T-helper 1 cell (primary cell): ENCODE measurements at regions not wholly inside any gene's neighbourhood (a gene's known extent, or its start where the extent isn't known, plus 50 kb on each side); places are given as distances from the start of the nearest gene placed in this dataset.

Experiments
- DNase-seq, 5 donors: peaks; one replicate each; pipeline ENCODE4 v3.0.0-alpha.2; 2012 to 2020

DNA sequence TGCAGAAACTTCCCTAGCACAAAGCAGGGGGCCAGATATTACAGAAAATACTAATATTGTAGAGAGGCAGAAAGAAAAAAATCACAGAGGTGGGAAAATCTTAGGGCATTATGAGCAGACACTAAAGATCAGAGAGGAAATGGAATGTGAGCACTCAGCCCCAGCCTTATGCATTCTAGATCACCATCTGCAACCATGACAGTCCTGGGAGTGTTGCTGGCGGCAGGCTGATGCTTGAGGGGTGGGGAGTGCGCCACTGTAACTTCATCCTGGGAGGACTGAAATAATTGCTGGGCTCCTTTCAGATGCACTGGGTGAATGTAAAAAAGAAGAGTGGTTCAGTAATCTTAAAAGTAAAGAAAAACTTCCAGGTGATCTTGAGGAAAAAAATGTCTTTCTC, 427.6 kb upstream of the SEMA6D start:
- DNase-seq, result no peak

DNA sequence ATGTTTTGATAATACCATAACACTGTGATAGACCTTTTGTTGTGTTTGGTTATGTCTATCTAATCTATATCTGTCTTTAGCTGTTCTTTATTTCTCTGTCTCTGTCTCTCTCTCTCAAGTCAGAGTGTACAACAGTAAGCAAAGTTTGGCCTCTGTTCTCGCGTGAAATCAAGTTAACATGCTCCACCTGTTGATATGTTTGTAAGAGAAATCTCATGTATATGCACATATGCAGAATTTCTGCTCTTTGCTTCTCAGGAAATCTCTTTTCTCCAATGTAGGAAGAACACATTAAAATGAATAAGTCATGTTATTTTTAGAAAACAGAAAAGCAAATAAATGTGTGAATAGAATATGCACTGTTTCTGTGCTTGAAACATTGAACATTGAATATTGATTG, 425.5 kb upstream of the SEMA6D start:
- no peak for DNase-seq

DNA sequence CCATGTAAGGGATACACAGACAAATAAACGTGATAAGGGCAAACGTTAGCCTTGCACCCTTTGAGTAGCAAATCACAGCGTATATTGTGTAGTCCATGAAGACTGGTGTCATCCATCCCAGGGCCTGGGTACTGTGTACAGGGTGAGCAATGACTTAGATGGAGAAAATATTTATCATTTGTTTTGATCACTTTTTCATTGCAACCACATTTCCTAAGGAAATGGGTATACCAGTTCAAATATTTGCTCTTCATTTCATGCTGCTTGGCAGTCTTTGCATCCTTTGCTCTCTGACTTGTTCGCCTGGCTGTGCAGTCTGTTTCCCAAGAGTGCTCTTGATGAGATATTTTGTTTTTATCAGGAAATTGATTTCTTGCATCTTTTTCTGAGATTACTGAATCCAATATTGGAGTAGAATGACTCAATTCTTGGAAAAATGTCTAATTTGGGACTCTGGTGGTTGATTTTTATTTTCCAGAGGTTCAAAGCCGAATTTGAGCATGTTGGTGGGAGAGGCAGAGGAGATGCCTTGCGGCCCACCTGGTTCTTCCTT, 424.6 kb upstream of the SEMA6D start:
- DNase-seq, result no peak

DNA sequence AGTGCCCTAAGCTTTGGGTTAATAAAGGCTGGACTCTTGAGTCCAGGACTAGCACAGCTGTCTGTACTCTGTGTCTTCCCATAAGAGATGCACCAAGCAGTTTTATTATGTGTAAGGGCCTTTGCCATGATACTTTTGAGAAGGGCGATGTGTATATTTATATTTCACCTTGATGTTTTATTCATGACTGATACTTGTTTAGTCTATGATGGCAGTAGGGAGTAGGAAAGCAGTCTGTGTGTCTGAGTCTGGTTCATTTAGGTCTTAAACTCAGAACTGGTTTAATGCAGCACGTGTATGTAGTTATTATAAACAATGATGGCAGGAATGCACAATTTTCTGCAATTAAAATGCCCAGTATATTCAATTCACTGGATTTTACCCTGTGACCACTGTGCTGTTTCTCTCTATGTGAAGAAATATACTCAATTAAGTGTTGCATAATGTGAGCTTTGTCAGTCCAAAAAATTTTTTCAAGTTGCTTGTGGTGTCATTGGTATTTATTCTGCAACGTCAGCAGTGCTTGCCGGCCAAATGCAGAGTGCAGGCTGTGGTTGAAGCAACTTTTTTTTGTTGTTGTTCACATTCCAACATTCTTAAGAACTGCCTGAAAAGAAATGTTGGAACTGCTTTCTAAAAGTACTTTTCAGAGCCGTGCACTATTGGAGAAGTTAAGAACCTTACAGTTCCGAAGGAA, 423.7 kb upstream of the SEMA6D start:
- no peak for DNase-seq

DNA sequence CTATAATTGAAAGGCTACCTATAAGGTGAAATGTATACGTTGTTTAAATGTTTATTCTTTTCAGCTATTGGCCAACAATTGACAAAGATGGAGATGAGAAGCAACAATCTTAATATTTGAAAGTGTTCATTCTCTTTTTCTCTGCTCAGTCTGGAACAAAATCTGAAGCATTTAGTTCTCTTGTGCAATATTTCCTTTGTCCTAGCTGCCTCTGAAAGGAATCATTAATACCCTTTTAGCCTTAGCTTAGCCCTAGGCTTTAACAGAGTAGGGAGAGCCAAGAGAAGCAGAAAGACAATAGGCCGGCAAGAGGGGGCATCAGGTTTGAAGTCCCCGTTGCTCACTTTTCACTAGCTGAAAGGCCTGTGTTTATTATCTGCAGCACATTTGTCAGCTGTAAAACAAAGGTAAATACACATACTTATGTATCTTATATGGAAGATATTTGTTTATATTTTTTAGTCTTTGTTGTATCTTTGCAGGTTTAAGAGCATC, 422.5 kb upstream of the SEMA6D start:
- DNase-seq, result no peak

DNA sequence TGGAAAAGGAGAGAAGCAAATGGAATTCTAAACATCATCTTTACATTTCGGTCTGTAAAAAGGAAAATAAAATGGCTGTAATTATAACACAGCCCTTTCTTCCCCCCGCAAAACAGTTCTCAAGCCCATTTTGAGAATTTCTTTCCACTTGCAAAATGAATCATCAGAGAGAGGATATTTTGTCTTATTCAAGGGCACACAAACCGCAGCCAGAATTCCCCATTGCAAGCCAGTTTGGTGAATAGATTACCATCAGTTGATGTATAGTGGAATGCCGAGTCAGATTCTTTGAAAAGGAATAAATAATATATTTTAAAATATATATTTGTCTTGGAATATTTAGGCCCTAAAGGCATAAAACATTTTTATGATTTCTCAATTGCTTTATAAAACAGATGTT, 420.4 kb upstream of the SEMA6D start:
- DNase-seq, result no peak

DNA sequence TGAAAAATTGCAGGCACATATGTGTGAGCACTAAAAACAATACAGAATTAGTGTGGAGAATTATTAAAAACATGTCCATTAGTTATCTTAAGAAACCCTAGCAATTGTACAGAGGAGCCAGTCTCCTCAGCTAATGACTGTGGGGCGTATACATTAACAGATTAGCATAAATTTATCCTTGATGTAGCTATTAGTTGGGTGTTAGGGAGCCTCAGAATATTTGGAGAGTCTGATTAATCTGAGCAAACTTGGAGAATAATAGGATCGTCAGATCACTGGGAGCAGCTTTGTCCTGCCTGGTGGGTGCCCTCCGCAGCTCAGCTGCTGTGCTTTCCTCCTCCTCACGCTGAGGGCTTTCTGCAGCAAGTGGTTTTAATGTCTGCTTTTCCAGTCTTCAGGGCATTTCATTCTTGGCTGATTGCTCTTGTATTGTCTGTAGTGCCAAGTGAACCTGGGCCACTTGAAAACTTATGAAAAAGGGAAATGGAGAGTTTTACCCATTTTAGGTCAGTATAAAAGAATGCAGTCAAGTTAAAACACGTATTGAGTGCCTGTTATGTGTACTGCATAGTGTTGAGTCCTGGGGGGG, 417.4 kb upstream of the SEMA6D start:
- DNase-seq, result no peak

DNA sequence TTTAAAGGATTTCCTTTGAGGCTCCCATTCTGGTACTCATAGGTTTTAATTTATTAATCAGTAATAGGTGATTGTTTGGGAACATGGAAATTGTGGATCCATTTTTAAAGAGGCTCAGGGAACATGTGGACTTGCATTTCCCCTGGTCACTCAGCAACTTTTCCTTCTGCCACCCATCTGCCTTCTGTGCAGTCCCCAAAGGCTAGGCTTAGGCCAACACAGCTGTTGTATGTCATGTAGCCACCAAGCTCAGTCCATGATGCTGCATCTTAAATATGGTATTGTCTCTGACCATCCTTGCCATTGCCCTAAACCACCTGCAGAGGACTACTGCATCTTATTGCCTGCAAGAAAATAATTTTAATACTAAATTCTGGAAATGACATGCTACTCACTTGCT, 416.7 kb upstream of the SEMA6D start:
- no peak for DNase-seq

DNA sequence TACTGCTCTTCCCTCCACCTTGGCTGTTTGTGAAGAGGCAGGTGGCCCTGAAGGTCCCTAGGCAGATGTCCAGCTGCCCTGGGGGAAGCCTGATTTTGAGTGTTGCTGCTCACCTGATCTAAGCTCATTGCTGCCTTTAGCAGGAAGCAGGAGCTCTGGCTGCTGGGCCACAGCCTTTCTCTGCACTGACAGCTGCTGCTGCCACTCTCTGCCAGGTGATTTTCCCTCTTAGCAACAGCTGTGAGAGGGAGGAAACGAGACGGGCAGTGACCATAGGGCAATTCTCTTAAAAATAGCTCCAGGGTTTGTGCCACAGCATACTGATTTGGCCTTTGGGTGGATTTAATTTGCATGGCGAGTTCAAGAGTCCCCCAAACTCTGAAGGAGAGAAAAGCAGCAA, 415.8 kb upstream of the SEMA6D start:
- DNase-seq, result no peak

DNA sequence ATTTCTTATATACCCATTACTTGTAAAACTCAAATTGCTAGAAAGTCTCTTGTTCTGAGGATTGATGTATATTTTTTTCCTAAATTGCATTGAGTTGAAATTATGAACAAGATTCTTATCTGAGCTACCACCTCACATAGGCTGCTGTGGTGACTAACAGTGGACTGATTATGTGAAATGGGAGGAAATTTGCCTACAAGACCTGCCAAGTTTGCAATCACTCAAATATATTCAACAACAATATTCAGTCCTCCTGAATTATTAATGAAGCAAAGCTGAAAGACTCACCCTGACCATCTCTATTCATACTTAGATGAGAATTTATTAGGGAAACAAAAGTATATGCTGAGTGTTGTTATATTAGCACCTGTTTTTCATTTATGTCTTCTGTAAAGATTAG, 412.6 kb upstream of the SEMA6D start:
- DNase-seq, result no peak

DNA sequence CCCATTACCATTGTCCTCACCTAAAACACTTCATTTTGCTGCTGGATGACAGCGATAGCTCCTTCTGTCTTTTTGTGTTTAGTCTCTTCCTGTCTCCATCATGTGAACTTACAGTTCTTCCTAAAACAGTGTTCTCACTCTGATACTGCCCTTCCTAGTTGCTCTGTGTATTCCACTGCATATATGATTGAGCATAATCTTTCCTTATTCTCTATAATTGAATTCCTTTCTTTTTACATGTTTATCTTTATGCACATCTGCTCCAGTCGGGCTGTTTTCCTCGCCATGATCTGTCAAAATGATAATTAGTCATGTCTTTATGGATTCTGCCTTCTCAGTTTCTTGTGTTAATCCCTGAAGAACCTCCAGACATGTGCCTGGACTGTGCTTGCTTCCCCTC, 405.1 kb upstream of the SEMA6D start:
- DNase-seq, result no peak

DNA sequence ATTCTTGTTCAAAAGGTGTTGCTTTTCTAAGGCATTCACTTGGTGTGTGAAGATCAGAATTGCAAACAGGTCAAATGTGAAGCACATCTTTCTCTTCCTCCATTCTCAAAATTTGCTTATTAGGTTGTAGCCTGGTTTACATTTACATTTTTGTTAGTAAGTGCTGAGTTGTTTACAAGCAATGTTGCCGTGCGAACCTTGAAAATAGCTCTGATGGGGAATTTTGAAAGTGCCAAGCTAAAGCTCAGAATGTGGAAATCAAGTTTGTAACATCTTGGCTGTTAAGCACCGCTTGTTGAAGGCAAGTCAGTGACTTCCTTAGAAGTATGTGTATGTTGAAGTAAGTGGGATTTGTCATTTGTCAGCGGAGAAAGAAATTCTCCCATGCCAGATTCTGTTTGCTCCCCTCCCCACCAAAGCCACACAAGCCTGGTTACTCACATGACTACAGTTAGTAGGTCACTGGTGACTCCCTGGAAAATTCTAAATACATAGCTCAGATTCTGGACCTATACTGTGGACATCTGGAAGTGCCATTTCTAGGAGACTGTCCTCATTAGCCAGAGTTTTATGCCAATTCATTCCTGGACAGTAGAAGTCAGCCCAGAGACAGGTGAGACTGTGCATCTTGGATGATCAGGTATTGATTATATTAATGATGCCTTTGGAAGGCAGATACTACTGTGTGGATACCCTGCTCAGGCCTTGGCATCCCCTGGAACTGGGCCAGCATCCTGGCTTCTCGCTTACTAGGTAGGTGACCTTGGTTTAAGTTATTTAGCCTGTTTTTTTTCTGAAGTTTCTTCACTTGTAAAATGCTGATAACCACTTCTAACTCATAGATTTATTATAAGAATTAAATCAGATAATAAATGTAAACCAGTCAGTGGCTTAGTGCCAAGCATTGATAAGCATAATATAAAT, 390.6 kb upstream of the SEMA6D start:
- DNase-seq, result no peak

DNA sequence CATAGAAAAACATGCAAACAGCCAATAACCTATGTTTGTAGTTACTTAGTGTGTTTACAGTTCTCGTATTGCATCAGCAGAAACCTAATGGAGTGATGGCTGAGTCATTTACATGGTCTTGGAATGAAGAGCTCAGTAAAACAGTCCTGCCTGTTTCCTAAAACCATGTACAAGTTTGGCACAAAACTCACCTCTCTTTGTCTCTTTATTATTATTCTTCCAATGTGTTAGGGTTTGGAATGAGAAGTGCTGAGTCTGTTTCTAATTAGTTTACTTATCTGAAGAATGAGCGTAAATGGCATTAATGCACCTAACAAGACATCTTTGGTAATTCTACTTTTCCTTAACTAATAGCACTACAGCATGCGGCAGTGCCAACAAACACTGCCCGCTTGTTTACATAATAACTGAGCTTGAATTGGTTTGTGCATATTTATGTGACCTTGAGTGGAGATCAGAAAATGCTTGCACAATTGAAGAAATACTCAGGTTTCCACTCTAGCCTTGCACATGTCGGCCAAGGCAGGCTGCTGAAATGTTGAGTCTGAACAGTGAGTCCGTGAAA, 385.4 kb upstream of the SEMA6D start:
- no peak for DNase-seq

DNA sequence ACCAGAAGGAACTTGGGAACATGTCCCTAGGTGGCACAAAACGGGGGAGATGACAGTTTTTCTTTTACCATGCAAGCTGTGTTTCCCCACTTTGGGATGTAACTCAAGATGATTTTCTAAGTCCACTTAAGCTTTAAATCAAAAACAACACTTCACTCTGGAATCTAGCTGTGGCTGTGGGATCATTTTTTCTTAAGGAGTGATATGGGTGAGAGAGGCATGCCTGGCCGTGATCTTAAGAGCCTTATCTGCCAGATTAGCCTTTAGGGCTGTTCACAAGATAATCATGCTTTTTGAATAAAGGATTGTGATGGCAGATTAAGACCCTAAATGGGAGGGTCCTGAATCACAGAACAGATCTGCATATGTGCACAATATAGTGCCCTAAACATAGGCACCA, 384.8 kb upstream of the SEMA6D start:
- DNase-seq, result no peak

DNA sequence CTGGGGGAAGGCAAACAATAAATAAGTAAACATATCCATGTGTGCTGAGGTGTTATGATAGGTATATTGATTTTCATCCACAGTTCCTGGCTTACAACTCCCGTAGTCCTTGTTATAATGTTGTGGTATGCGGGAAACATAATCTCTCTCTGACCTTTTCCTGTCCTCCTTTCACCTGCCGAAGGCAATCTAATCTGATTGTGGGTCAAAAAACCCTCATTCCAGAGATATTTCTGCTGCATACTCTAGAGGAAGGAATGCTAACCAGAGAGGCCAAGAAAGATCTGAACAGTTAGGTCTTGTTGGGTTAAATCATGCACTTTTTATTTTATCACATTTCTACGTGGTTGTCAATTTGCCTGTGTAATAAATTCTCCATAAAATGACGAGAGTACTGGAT, 383.6 kb upstream of the SEMA6D start:
- no peak for DNase-seq

DNA sequence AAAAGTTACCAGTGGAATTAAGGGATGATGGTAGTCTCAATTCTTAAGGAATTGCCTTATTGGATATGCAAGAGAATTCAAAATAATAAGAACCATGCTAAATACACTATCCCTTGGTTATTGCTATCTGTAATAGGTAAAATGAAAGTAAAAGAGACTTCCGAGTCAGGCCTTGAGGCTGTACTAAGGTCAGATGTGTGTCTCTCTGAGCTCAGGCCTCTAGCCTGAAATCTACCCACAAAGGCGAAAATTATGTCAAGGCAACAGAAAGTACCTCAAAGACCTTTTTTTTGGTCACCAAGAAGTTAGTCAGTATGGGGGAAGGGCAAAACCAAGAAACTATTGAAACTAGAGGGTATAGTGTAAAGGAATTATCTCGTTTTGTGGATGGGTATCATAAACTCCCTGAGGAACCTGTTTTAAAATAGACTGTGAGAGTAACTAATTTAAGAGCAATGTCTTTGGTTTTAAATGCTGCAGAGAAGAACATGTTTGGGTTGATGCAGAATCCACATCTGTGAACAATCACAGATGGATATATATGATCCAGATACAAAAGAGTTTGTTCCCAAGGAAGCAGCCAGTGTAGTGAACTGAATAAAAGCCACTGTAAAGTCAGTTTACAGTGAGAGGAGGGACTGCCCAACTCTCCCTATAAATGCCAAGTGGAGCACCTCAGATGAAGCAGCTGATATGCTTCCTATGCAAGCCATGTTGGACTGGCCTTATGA, 382.3 kb upstream of the SEMA6D start:
- no peak for DNase-seq

DNA sequence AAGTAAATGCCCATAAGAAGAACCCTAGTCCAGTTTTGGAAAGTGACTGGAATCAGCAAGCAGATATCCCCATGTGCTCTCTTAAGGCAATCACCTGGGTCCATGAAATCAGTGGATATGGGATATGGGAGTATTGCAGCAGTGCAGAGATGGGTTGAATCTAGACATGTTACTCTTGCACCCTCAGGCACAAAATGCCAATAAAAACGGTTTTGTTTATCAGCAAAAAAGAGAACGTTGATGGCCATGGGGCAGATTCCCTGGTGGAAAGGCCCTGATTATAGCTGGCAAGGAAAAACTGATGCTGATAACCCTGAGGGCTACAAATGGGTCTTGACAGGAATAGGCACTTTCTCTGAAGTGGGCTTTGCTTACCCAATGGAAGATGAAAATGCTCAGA, 380.2 kb upstream of the SEMA6D start:
- DNase-seq, result no peak

DNA sequence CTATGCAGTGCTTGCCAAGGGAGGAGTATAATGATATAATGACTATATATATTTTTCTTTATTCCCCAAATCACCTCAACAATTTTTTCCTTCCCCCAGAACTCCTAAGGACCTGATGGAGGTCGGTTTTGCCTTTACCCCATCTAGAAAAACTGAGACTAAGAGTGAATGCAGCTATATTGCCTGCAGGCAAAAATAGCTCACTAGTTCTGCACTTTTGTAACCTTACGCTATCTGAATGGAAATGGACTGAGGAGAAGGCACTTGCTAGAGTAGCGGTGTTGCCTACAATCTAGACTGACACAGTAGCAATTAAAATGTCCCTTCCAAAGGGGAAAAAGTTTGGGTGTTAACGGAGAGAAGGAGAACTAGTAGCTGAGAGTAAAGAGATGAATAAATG, 379.5 kb upstream of the SEMA6D start:
- DNase-seq, result no peak

DNA sequence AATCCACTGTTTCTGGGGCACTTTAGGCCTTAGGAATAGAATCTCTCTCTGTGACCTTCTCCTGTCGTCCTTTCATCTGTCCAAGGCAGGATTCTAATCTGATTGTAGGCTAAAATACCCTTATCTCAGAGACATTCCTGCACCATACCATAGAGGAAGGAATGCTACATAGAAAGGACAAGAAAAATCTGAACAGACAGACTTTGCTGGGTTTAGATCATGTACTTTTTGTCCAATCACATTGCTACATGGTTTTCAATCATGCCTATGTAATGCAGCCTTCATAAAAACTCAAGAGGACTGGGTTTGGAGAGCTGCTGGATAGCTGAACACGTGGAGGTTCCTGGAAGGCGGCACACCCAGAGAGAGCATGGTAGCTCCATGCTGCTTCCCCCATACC, 378.5 kb upstream of the SEMA6D start:
- DNase-seq, result no peak

DNA sequence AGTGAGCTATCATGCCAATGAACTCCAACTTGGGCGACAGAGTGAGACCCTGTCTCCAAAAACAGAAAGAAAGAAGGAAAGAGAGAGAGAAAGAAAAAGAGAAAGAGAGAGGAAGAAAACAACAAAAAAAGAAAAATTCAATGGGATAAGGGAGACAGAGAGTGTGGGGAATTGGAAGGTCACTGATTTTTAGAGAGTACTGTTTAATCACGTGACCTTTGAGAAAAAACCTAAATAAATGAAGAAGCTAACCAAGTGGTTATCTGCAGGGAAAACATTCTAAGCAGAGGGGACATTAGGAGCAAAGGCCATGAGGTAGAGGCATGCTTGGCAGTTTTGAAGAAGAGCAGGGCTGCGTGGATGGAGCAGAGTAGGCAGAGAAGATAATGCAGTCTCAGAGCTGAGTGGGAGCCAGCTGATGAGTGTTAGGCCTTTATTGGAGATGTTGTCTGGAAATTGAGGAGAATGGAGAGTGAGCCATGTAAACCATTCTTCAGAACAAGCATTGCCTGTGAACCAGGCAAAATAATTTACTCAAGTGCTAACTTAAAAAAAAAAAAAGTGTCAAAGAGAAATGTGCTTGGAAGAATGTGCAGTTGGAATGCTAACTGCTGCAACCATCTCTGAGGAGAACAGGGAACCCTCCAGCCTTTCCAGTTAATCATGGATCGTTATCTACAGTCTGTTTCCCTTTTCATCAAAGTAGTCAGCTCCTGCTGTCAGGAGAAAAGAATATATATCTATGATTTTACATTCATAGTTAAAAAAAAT, 377.3 kb upstream of the SEMA6D start:
- DNase-seq, result no peak

DNA sequence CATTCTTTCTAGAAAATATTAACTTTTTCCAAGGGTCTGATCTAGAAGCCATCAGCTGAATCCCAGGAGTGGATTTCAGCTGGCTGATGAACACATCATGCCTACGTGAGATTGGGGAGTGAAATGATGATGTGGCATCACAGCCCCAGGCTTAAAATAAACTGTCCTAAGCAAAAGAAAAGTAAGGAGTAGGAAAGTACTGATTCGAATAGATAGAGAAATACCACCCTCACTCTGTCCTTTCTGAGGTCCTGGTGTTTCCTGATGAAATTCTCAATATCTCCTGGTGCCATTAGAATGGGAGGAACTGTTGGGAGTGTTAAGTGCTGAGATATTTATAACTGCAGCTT, 376.8 kb upstream of the SEMA6D start:
- DNase-seq, result no peak

DNA sequence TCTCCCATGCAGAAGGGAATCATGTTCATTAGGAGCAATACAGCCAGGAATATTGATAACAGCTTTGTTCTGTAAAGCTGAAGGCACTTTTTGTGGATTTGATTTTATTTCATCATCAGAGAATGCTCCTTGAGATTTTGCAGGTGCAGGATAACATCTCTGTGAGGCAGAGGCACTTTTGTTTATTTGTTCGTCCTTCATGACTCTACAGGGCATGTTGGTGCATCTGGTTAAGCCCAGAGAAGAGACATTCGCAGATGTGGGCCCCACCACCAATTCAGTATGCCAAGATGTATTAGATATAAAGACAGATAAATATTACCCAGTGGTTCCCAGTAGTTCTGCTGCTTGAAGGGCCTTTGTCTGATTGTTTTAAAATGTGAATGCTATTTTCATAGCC, 368.1 kb upstream of the SEMA6D start:
- DNase-seq, result no peak
